CD4-positive, alpha-beta T cell treated with Interferon alpha-2 for 1 hour (primary cell): ENCODE measurements at regions not wholly inside any gene's neighbourhood (a gene's known extent, or its start where the extent isn't known, plus 50 kb on each side); places are given as distances from the start of the nearest gene placed in this dataset.

Experiments
- DNase-seq, 2 donors: peaks; one replicate each; pipeline ENCODE4 v3.0.0-alpha.2; 2020 to 2022

- DNase-seq = no peak
Observed at GRCh38 chr20:7087803-7088202, 320.3 kb downstream of the BMP2 start.

- no peak for DNase-seq
Observed at GRCh38 chr20:7090001-7090400, 322.5 kb downstream of the BMP2 start.

- no peak for DNase-seq
Observed at GRCh38 chr20:7090811-7091210, 323.3 kb downstream of the BMP2 start.

- DNase-seq = no peak
Observed at GRCh38 chr20:7091655-7092054, 324.2 kb downstream of the BMP2 start.

- no peak for DNase-seq
Observed at GRCh38 chr20:7094438-7094997, 327.0 kb downstream of the BMP2 start.

GRCh38 chr20:7106910-7107309 is 339.4 kb downstream of the BMP2 start:
- DNase-seq = no peak

GRCh38 chr20:7108929-7109328 is 341.4 kb downstream of the BMP2 start:
- DNase-seq = no peak

GRCh38 chr20:7113577-7114466 is 346.3 kb downstream of the BMP2 start:
- no peak for DNase-seq

- no peak for DNase-seq
Observed at GRCh38 chr20:7123457-7123856, 356.0 kb downstream of the BMP2 start.

GRCh38 chr20:7124120-7124519 is 356.6 kb downstream of the BMP2 start:
- no peak for DNase-seq

- DNase-seq = no peak
Observed at GRCh38 chr20:7136886-7137285, 369.4 kb downstream of the BMP2 start.

GRCh38 chr20:7137395-7138151 is 370.1 kb downstream of the BMP2 start:
- DNase-seq = no peak

GRCh38 chr20:7144464-7144863 is 377.0 kb downstream of the BMP2 start:
- no peak for DNase-seq

GRCh38 chr20:7146552-7147219 is 379.2 kb downstream of the BMP2 start:
- no peak for DNase-seq

GRCh38 chr20:7147220-7147601 is 379.7 kb downstream of the BMP2 start:
- DNase-seq = no peak

GRCh38 chr20:7151676-7152470 is 384.4 kb downstream of the BMP2 start:
- DNase-seq = no peak

GRCh38 chr20:7155282-7155681 is 387.8 kb downstream of the BMP2 start:
- no peak for DNase-seq

GRCh38 chr20:7155794-7156193 is 388.3 kb downstream of the BMP2 start:
- DNase-seq = no peak

- DNase-seq = no peak
Observed at GRCh38 chr20:7159903-7160302, 392.4 kb downstream of the BMP2 start.

- DNase-seq = no peak
Observed at GRCh38 chr20:7161690-7162089, 394.2 kb downstream of the BMP2 start.

GRCh38 chr20:7171911-7172310 is 404.4 kb downstream of the BMP2 start:
- no peak for DNase-seq

GRCh38 chr20:7174554-7174953 is 407.1 kb downstream of the BMP2 start:
- no peak for DNase-seq
